SK-N-SH (cell line): ENCODE measurements at regions not wholly inside any gene's neighbourhood (a gene's known extent, or its start where the extent isn't known, plus 50 kb on each side); places are given as distances from the start of the nearest gene placed in this dataset.

Experiments
- CTCF ChIP-seq: fragments of 200-600 bp; sonication (generic); IDR thresholded peaks from 2 replicates; pipeline ENCODE4 v1.6.1; 2017; ENCODE audit warnings: antibody characterized with exemption, mild to moderate bottlenecking, moderate library complexity
- FOSL2 ChIP-seq: IDR thresholded peaks from 2 replicates; pipeline ENCODE4 v1.4.0; 2012; ENCODE audit warnings: low read depth, mild to moderate bottlenecking, moderate library complexity, borderline replicate concordance
- MAX ChIP-seq: IDR thresholded peaks from 2 replicates; pipeline ENCODE4 v1.4.0; 2012; ENCODE audit warnings: low read depth
- ZBTB33 ChIP-seq: IDR thresholded peaks from 2 replicates; pipeline ENCODE4 v1.4.0; 2012; ENCODE audit warnings: low read depth, borderline replicate concordance

- no peak for TF ChIP-seq CTCF
- no peak for TF ChIP-seq ZBTB33
- no peak for TF ChIP-seq MAX
- no peak for TF ChIP-seq FOSL2
Observed at GRCh38 chr2:226536410-226536809, 263.2 kb downstream of the IRS1 start.
